Tibial nerve (tissue), 3 donors: ENCODE measurements at regions not wholly inside any gene's neighbourhood (a gene's known extent, or its start where the extent isn't known, plus 50 kb on each side); places are given as distances from the start of the nearest gene placed in this dataset.
"Not testable (repeated sequence)": the region's sequence is repeated elsewhere in the genome, so short reads cannot be mapped to it uniquely, and the experiment has no call there.

Experiments used
- POLR2A ChIP-seq, 2 donors: fragments of 450-650 bp; IDR thresholded peaks; one replicate each; pipeline ENCODE4 v1.6.1; 2017; ENCODE audit warnings: antibody characterized with exemption in 2 of 2, mild to moderate bottlenecking in 2 of 2, moderate library complexity in 2 of 2
- TF ChIP-seq, protein P1 (sequence below), 5 experiments: fragments of 200-600 bp in 3 of 5; fragments of 450-650 bp in 2 of 5; sonication (generic) in 3 of 5; IDR thresholded peaks; one replicate each; pipeline ENCODE4 v1.5.1; 2016 to 2019; ENCODE audit warnings: antibody characterized with exemption in 5 of 5, mild to moderate bottlenecking in 3 of 5, moderate library complexity in 2 of 5

DNA sequence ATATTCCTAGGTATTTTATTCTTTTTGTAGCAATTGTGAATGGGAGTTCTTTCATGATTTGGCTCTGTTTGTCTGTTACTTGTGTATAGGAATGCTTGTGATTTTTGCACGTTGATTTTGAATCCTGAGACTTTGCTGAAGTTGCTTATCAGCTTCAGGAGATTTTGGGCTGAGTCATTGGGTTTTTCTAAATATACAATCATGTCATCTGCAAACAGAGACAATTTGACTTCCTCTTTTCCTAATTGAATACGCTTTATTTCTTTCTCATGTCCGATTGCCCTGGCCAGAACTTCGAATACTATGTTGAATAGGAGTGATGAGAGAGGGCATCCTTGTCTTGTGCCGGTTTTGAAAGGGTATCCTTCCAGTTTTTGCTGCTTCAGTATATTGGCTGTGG, 234.6 kb upstream of the RASGRP1 start:
- not testable (repeated sequence) for TF ChIP-seq POLR2A (IDR thresholded peaks at IDR 0.05)
- TF ChIP-seq, protein P1, sequence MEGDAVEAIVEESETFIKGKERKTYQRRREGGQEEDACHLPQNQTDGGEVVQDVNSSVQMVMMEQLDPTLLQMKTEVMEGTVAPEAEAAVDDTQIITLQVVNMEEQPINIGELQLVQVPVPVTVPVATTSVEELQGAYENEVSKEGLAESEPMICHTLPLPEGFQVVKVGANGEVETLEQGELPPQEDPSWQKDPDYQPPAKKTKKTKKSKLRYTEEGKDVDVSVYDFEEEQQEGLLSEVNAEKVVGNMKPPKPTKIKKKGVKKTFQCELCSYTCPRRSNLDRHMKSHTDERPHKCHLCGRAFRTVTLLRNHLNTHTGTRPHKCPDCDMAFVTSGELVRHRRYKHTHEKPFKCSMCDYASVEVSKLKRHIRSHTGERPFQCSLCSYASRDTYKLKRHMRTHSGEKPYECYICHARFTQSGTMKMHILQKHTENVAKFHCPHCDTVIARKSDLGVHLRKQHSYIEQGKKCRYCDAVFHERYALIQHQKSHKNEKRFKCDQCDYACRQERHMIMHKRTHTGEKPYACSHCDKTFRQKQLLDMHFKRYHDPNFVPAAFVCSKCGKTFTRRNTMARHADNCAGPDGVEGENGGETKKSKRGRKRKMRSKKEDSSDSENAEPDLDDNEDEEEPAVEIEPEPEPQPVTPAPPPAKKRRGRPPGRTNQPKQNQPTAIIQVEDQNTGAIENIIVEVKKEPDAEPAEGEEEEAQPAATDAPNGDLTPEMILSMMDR (IDR thresholded peaks at IDR 0.05): not testable (repeated sequence)
